GM18861 (cell line): ENCODE measurements at regions not wholly inside any gene's neighbourhood (a gene's known extent, or its start where the extent isn't known, plus 50 kb on each side); places are given as distances from the start of the nearest gene placed in this dataset.
"Not testable (repeated sequence)": the region's sequence is repeated elsewhere in the genome, so short reads cannot be mapped to it uniquely, and the experiment has no call there.

ENCODE experiments used
- ATAC-seq: cut with Tn5 transposase; IDR thresholded peaks from one replicate; pipeline ENCODE4 v1.9.1; 2021; ENCODE audit not compliant: unreplicated experiment

GRCh38 chr20:54323227-54323734 lies 115.4 kb downstream of the PFDN4 start:
- ATAC-seq: no peak

- no peak for ATAC-seq
These were observed 116.2 kb downstream of the PFDN4 start for GRCh38 chr20:54324041-54324440.

DNA sequence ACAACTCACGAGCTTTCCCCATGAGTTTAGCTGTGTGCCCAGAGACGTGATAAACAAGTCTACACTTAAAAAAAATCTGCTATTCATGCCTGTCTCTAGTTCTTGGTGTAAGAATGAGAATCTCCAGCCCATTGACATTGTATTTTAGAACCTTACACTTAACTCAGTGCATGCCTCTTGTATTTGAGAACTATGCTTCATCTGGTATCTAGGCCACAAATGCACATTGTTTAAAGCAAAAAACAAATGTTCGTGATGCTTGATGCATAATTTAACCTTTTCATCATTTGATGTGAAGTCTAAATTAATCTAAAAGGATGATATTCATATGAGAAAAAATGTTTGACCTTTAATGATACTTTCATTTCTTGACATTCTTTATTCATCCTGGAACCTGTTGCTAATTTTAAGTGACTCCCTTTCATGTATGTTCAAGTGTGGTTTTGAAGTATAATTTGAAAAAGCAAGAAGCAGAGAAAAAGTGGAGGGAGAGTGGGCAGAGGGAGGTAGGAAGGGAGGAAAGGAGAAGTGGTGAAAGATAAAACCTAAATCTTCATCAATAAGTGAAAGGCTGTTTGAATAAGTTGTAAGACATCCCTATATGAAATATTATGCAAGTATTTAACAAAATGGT lies 116.9 kb downstream of the PFDN4 start:
- no peak for ATAC-seq

- ATAC-seq: no peak
These were observed 127.4 kb downstream of the PFDN4 start for GRCh38 chr20:54335299-54335698.

- peak; percentile 52 for ATAC-seq
These were observed 129.3 kb downstream of the PFDN4 start for GRCh38 chr20:54337144-54337543.

DNA sequence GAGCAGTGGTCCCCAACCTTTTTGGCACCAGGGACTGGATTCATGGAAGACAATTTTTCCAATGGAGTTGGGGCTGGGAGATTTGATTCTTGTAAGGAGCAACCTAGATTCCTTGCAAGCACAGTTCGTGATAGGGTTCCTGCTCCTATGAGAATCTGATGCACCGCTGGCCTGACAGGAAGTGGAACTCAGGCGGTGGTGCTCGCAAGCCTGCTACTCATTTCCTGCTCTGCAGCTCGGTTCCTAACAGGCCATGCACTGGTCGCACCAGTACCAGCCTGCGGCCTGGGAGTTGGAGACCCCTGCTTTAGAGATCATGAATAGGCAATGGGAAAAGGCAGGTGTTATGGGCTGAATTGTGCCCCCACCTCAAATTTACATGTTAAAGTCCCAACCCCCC lies 131.2 kb downstream of the PFDN4 start:
- no peak for ATAC-seq

DNA sequence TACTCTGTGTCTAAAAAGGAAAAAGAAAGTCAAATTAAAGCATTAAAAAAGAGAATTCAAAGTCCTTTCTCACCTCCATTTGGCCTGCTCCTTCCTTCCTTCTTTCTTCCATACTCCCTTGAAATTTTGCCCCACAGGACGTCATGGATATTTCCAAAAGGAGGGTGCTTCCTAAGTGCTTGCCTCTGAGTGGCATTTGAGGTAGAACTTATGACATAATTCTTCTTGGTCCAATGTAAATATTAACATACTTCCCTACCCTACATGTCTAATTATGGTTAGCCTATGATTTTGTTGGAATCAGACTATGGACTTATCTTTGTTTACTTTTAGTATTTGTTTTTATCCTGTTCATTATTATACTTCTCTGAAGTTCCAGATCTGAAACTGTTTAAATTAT lies 132.3 kb downstream of the PFDN4 start:
- ATAC-seq: no peak

DNA sequence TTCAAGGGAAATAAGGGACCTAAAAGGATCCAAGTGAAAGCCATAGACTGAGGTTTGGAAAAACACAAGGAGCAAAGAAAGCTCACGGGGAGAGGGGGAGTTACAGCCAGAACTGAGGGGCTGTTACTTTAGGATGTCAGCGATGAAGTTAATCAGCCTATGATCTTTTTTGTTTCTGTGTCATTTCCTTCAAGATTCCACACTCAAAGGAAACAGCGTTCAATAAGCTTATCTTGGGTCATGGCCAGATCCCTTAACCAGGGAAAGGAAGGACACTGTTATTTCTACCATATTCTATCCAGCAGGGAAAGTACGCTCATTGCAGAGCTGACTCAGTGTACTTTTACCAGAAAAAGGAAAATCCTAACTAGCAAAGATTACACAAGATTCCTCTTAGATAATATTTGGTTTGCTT lies 132.8 kb downstream of the PFDN4 start:
- ATAC-seq: no peak

DNA sequence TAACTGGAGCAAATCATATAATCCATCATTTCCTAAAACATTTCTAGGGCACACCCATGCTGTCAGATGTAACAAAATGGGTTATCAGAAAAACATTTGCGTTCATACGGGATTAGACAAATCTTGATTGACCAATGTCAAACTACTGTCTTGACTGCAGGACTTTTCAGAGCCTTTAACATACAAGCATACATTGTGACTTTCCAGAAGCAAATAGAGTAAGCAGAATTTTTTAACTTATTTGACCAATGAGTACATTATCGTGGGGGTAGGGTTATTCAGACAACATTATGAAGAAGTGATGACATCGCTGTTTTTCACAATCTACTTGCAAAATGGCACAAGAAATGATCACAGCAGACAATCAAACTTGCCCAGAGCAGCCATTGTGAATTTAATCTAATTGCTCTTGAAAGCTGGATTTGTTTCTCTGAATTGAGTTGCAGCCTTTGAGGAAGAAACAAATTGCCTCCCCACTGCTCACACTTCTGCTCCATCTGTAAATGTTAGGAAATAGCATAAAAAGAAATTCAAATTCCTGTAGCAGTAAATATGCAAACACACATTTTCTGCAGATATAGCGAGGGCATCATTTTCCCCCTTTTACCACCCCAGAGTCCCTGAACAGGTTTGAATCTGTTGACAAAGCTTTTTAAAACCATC lies 133.0 kb upstream of the DOK5 start:
- ATAC-seq: no peak

- no peak for ATAC-seq
These were observed 132.3 kb upstream of the DOK5 start for GRCh38 chr20:54343099-54343498.

DNA sequence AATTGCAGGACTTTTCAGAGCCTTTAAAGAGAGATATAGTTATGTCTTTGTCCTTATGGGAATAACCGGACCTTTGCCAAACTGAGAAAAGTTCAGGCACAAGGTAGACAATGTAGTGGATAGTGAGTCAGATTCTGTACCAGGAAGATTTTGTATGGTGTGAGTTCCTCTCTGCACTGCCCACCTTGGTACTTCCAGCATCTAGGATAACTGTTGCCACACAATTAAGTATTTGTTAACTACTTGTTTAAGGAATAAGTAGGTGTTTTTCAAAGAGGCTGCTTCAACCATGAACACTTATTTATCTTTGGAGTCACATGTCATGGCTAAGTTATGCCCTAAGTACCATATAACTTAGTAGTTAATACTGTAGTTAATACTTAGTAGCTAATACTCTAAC lies 131.8 kb upstream of the DOK5 start:
- no peak for ATAC-seq

DNA sequence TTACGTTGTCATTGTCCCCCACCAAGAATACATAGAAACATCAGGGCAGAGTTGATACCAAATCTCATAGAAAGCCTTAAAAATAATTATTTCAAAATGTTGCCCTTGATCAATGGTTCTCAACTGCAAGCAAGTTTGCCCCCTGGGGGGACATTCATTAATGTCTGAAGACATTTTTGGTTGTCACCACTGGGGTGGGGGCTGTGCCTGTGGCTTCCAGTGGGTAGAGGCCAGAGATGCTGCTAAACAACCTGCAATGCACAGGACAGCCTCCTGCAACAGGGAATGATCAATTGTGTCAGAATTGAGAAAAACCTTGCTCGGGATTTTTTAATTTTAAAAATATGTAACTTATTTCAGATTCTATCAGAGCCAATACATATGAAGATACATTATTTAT lies 130.6 kb upstream of the DOK5 start:
- no peak for ATAC-seq

GRCh38 chr20:54345301-54345724 lies 130.1 kb upstream of the DOK5 start:
- peak; percentile 95 for ATAC-seq

DNA sequence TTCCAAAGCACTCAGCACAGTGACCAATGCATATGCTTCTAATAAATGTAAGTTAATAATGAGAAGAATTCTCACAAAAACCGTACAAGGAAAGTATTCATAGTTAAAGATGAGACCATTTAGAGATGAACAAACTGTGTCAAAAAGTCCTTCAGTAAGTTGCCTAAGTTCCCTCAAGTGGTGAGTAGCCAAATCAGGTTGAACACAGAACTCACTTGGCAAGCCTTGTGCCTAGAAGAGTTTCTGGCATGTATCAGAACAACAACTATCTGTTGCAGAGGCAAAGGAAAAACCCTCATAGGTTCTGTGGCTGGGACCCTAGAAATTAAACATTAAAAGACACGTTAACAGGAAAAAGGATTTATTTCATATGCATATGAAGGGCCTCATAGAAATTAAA lies 129.6 kb upstream of the DOK5 start:
- no peak for ATAC-seq

- ATAC-seq: no peak
These were observed 129.1 kb upstream of the DOK5 start for GRCh38 chr20:54346276-54346675.

DNA sequence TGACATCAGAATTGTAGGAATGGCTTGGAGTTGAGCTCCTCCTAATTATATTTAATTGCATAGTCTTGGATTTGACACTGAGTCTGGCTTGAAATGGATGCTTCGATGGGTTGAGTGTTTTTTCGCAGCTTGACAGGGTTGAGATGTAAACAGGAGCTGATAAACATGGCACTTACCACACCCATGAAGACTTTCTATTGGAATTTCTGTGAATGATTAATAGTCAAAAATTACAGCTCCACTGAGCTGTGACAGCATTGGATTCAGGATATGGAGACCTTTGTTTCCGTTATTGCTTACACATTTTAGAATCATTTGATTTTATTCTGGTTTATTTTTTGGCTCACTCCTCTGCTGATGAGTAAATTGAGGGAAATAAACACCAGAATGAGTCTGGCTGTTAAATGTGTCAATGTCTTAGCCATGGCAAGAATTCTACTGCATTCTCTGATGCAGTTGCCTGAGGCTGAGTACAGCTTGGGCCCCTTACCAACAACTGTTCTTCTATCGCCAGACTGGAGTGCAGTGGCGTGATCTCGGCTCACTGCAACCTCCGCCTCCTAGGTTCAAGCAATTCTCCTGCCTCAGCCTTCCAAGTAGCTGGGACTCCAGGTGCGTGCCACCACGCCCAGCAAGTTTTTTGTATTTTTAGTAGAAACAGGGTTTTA lies 128.1 kb upstream of the DOK5 start:
- ATAC-seq: no peak

DNA sequence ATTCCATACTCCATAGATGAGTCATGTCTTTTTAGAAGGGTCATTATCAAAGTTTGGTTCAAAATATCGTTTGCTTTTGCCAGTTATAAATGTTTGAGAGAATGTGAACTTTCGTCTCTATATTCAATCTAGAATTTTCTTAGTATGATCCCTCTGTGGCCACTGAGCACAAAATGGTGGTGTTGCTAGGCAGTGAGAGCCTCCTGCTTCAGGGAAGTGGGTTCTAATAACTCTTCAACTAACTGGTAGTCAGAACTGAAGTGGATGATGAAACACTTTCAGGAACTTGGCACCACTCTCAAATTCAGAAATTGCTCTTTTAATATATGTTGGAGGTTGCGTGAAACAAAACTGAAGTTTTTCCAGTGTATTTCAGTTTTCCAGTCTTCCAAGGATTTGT lies 125.0 kb upstream of the DOK5 start:
- ATAC-seq: no peak

DNA sequence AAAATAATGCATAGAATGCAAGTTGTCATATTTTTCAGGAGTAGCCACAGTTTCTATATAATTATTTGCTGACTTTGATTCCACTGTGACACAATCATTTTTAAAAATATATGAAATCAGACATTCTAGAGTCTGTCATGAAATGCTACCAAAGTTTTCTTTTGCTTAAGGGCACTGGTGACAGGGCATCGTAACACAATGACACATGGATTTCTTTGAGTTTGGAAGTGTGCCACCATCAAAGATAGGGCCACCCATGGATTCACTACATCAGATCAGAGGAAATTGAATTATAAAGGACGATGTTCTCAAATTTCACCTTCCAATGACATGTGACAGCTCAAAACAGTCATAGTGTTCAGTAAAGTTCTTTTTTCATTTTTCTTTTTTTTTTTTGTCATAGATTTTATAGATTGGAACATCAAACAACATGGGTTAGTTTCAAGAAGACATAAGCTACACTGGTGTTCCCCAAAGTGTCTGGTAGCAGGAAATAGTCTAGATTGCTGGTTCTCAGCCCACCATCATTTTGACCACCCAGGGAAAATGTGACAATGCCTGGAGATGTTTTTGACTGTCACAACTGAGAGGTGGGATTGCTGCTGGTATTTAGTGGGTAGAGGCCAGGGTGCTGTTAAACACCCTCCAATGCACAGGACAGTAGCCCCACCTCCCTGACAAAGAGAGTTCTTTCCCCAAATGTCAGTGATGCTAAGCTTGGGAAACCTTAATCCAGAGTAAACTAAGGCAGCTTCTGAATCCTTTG lies 123.8 kb upstream of the DOK5 start:
- ATAC-seq: no peak

DNA sequence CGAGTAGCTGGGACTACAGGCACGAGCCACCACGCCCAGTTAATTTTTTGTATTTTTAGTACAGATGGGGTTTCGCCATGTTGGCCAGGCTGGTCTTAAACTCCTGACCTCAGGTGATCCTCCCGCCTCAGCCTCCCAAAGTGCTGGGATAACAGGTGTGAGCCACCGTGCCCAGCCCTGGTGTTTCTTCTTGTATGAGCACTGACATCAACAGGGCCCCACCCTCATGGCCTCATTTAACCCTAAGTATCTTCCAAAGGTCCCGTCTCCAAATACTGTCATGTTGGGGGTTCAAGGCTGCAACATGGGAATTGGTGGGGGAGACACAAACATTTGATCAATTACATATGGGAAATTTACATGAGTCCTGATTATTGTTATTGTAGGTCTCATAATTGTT lies 122.9 kb upstream of the DOK5 start:
- not testable (repeated sequence) for ATAC-seq

GRCh38 chr20:54353292-54353691 lies 122.1 kb upstream of the DOK5 start:
- no peak for ATAC-seq

GRCh38 chr20:54355631-54356280 lies 119.6 kb upstream of the DOK5 start:
- ATAC-seq: no peak
